ENCODE measurements at regions not wholly inside any gene's neighbourhood (a gene's known extent, or its start where the extent isn't known, plus 50 kb on each side); places are given as distances from the start of the nearest gene placed in this dataset.

GRCh38 chrX:38893441-38893840 is 92.2 kb downstream of the MID1IP1 start:
- Histone ChIP-seq H3K36me3 (ENCODE audit: control insufficient read depth in 2 of 2, extremely low read depth in 1 of 2, insufficient read depth in 2 of 2, low read length in 2 of 2) (no peaks in the 10 kb centered on the region), H3K9ac (ENCODE audit: control insufficient read depth, extremely low read depth, insufficient read depth, low read length) (no peak overlapping the region), H3K27me3 (ENCODE audit: control insufficient read depth, extremely low read depth, insufficient read depth, low read length) (no peaks in the 10 kb centered on the region), H2AFZ (ENCODE audit: control insufficient read depth, low read length) (no peak overlapping the region), H3K9me1 (ENCODE audit: control insufficient read depth, extremely low read depth, insufficient read depth, low read length) (no peaks in the 10 kb centered on the region), H3K27ac (ENCODE audit: control insufficient read depth, insufficient read depth, low read length) (no peak overlapping the region), H3K79me2 (ENCODE audit: control insufficient read depth, insufficient read depth, low read length) (no peaks in the 10 kb centered on the region), H3K9me3 (ENCODE audit: control insufficient read depth, low read depth, low read length) (no peaks in the 10 kb centered on the region), H3K4me2 (ENCODE audit: control insufficient read depth, extremely low read depth, insufficient read depth, low read depth, low read length) (no peak overlapping the region), H3K4me1 (ENCODE audit: control insufficient read depth, extremely low read depth, insufficient read depth, low read length) (peaks cover 4% of the 10 kb centered on the region), H3K4me3 (ENCODE audit: control insufficient read depth in 2 of 3, extremely low read depth in 1 of 3, insufficient read depth in 2 of 3, low read depth in 1 of 3, low read length in 3 of 3) (no peak overlapping the region), H4K20me1 (ENCODE audit: control insufficient read depth, extremely low read depth, insufficient read depth, low read length) (no peaks in the 10 kb centered on the region)
- dilution Hi-C loops (cut with MboI; ENCODE audit: extremely low pct_ligation_motif_present, low sequenced_read_pairs), result no loop called here
- no peak for TF ChIP-seq EZH2 (IDR thresholded peaks at IDR 0.05; ENCODE audit: low read length)
- TF ChIP-seq CTCF (optimal IDR thresholded peaks at IDR 0.05 in 1 of 3, IDR thresholded peaks at IDR 0.05 in 1 of 3, conservative IDR thresholded peaks at IDR 0.05 in 1 of 3; ENCODE audit: extremely low read depth in 1 of 3, insufficient read depth in 2 of 3, low read length in 3 of 3), result no peak
- FAIRE-seq (no peak), DNase-seq (ENCODE audit: low read depth, low spot score) (no peak)

GRCh38 chrX:38895775-38896174 is 94.5 kb downstream of the MID1IP1 start:
- H3K9ac ChIP-seq (ENCODE audit: control insufficient read depth, extremely low read depth, insufficient read depth, low read length), result no peak overlapping the region
- no peak overlapping the region for H2AFZ ChIP-seq (ENCODE audit: control insufficient read depth, low read length)
- H3K79me2 ChIP-seq (ENCODE audit: control insufficient read depth, insufficient read depth, low read length), result no peaks in the 10 kb centered on the region
- H3K36me3 ChIP-seq (ENCODE audit: control insufficient read depth in 2 of 2, extremely low read depth in 1 of 2, insufficient read depth in 2 of 2, low read length in 2 of 2), result no peaks in the 10 kb centered on the region
- H3K27ac ChIP-seq (ENCODE audit: control insufficient read depth, insufficient read depth, low read length), result no peak overlapping the region
- no peaks in the 10 kb centered on the region for H3K27me3 ChIP-seq (ENCODE audit: control insufficient read depth, extremely low read depth, insufficient read depth, low read length)
- no peaks in the 10 kb centered on the region for H4K20me1 ChIP-seq (ENCODE audit: control insufficient read depth, extremely low read depth, insufficient read depth, low read length)
- dilution Hi-C loops (cut with MboI; ENCODE audit: extremely low pct_ligation_motif_present, low sequenced_read_pairs), result no loop called here
- no peaks in the 10 kb centered on the region for H3K9me1 ChIP-seq (ENCODE audit: control insufficient read depth, extremely low read depth, insufficient read depth, low read length)
- no peak overlapping the region for H3K4me3 ChIP-seq (ENCODE audit: control insufficient read depth in 2 of 3, extremely low read depth in 1 of 3, insufficient read depth in 2 of 3, low read depth in 1 of 3, low read length in 3 of 3)
- no peak for DNase-seq (ENCODE audit: low read depth, low spot score)
- no peak overlapping the region for H3K4me2 ChIP-seq (ENCODE audit: control insufficient read depth, extremely low read depth, insufficient read depth, low read depth, low read length)
- FAIRE-seq, result no peak
- H3K4me1 ChIP-seq (ENCODE audit: control insufficient read depth, extremely low read depth, insufficient read depth, low read length), result peaks cover 4% of the 10 kb centered on the region
- TF ChIP-seq EZH2 (IDR thresholded peaks at IDR 0.05; ENCODE audit: low read length) (no peak), CTCF (optimal IDR thresholded peaks at IDR 0.05 in 1 of 3, IDR thresholded peaks at IDR 0.05 in 1 of 3, conservative IDR thresholded peaks at IDR 0.05 in 1 of 3; ENCODE audit: extremely low read depth in 1 of 3, insufficient read depth in 2 of 3, low read length in 3 of 3) (no peak)
- H3K9me3 ChIP-seq (ENCODE audit: control insufficient read depth, low read depth, low read length), result no peaks in the 10 kb centered on the region

All from keratinocyte (primary cell).